GM12891 (cell line): ENCODE measurements at regions not wholly inside any gene's neighbourhood (a gene's known extent, or its start where the extent isn't known, plus 50 kb on each side); places are given as distances from the start of the nearest gene placed in this dataset.

Experiments
- DNase-seq: peaks from one replicate; pipeline ENCODE4 v3.0.0; 2011; ENCODE audit warnings: low spot score; ENCODE audit not compliant: insufficient read length
- FAIRE-seq: peaks from 2 replicates; lab custom pipeline; 2011; peaks lifted over from hg19 to GRCh38; lab: Jason Lieb, UNC
- PAX5 ChIP-seq: IDR thresholded peaks from 2 replicates; pipeline ENCODE4 v1.6.1; 2011; ENCODE audit warnings: low read length, moderate library complexity, mild to moderate bottlenecking; ENCODE audit not compliant: insufficient read depth, severe bottlenecking
- POLR2A ChIP-seq: IDR thresholded peaks from 2 replicates; pipeline ENCODE4 v1.6.1; 2011; ENCODE audit warnings: low read depth, low read length, control low read depth
- POLR2AphosphoS5 ChIP-seq: IDR thresholded peaks from 2 replicates; pipeline ENCODE4 v1.6.1; 2011; ENCODE audit warnings: low read depth, low read length, control low read depth
- POU2F2 ChIP-seq: IDR thresholded peaks from 2 replicates; pipeline ENCODE4 v1.6.1; 2011; ENCODE audit warnings: low read depth, mild to moderate bottlenecking, control low read depth, low read length, moderate library complexity
- SPI1 ChIP-seq: IDR thresholded peaks from 2 replicates; pipeline ENCODE4 v1.6.1; 2011; ENCODE audit warnings: low read depth, low read length, control low read depth
- TAF1 ChIP-seq: IDR thresholded peaks from 2 replicates; pipeline ENCODE4 v1.6.1; 2011; ENCODE audit warnings: low read depth, low read length, control low read depth

DNA sequence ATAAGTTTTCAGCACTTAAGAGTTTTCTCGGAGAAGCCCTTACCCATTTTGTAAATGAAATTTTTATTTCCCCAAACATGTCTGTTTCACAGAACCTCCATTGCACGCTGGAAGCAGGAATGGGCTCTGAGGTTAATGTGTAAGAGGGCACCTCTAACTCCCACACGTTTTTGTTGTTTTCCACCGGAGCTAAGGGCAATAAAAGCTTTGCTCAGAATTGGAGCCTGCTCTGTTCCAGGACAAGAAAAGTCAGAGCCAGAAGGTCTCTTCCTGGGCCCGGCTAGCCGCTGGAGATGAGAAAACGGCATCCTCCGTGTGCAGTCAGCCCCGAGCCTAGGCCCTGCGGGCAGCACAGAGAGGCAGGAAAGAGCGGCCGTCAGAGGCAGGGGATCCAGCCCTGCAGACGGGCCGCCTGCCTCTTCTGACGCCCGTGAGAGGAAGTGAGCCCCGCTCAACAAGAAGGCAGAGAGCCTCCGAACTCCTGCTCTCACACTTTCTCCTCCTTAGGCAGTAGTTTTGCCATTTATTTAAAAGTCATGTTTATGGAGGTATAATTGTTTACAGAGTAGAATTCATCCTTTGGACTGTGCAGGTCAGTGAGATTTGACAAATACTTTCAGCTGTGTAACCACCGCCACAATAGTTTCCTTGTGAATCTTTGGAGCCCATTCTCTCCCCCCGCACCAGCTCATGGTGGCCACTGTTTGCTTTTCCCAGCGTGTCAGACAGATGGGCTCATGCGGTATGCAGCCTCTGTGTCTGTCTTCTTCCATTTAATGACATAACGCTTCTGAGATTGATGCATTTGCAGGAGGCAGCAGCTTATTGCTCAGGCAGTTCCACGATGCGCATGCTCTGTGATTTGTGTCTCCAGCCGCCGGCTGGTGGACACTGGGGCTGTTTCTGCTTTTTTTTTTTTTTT is 117.3 kb downstream of the GALR1 start:
- no peak for FAIRE-seq

DNA sequence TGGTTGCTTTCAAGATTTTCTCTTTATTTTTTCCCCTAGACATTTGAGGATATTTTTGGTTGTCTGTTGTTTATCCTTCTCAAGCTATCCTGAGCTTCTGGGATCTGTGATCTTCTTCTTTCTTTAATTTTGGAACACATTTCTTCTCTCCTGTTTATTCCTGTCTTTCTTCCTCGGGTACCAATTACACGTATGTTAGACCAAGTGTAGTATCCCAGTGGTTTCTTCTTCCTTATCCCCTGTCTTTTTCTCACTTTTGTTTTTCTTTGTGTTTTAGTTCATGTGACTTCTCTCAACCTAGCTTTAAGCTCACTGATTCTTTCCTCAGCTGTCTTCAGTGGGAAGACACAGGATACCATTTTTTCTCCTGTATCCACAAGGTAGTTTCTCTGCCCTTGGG is 120.0 kb downstream of the GALR1 start:
- FAIRE-seq (no peak), DNase-seq (no peak)
- TF ChIP-seq SPI1 (no peak), PAX5 (no peak), TAF1 (no peak), POU2F2 (no peak), POLR2A (no peak), POLR2AphosphoS5 (no peak)

More for the DNA sequence above, 117.3 kb downstream of the GALR1 start:
- DNase-seq = no peak
- TF ChIP-seq POU2F2 (no peak), PAX5 (no peak), POLR2AphosphoS5 (no peak), POLR2A (no peak), SPI1 (no peak), TAF1 (no peak)

DNA sequence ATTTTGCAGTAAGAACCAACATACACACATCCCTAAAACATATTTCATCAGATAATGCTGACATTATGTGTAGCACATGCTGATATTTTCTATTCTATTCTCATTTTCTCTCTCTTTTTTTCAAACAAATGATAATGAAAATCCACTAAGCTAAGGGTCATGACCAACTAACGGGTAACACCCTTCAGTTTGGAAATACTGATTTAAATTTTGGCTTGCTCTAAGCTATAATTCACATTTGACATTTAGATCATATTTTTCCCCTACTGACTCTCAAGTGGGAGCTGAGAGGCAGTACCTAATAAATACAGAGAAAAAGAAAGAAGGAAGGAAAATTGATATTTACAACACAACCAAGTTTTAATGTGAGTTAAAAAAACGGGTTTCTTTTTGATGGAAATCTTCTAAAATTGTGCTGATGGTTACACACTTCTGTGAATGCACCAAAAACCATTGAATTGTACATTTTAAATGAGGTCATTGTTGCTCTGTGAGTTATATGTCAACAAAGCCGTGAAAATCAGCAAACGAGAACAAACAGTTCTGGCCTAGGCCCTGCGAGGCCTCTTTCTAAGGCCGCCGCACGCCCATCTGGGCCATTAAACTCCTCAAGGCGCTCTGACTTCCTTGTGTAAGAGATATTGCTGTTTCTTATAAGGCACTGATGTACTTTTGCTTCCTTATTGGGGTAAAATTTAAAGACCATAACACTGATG is 124.2 kb downstream of the GALR1 start:
- FAIRE-seq = no peak
- no peak for DNase-seq
- no peak for TF ChIP-seq POU2F2
- TF ChIP-seq PAX5 = no peak
- no peak for TF ChIP-seq POLR2AphosphoS5
- TF ChIP-seq TAF1 = no peak
- TF ChIP-seq SPI1 = no peak
- no peak for TF ChIP-seq POLR2A

DNA sequence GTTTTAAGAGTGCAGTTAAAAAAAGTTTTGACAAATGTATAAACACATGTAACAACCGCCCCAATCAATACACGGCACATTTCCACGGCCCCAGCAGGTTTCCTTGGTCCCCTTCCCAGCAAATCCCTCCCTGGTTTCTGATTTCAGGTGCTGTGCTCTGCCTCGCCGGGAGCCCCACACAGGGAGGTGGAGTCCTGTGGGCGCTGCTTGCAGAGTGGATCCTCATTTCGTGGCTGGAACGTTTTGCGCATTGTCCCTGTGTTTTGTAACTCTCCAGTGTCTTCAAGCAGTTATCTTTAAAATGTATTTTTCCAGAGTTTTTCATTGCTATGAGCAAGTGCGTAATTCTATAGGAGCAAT is 124.8 kb downstream of the GALR1 start:
- DNase-seq (no peak), FAIRE-seq (no peak)
- no peak for TF ChIP-seq TAF1
- no peak for TF ChIP-seq POU2F2
- TF ChIP-seq SPI1 = no peak

DNA sequence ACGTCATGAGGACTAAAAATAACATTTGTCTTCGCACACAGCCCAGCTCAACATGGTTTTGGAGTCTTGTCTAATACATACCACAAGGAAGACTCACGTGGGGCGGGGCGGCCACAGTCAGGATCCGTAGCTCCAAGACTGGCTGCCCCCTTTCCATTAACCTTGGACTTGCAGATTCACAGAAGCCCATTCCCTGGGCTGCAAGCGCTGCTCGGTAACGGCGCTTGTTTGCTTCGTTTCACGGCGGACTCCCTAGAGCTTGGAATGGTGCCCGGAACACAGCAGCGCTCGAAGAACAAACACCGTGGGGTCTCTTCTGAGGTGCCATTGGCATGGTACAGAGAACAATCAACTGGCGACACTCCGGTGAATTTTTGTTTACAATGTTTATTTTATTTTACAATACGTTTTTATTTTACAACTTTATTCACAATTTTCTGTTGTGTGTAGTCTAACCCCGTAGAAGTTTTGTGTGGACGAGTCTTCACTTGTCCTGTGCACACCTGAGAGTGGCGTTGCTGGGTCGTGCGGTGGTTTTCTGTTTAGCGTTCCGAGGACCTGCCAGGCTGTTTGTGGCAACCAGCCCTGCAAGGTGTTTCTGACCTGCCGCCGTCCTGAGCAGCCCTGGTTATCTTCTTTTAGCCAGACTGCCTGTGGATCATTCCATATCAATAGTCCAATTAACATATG is 126.5 kb downstream of the GALR1 start:
- FAIRE-seq (no peak), DNase-seq (no peak)
- no peak for TF ChIP-seq POU2F2

DNA sequence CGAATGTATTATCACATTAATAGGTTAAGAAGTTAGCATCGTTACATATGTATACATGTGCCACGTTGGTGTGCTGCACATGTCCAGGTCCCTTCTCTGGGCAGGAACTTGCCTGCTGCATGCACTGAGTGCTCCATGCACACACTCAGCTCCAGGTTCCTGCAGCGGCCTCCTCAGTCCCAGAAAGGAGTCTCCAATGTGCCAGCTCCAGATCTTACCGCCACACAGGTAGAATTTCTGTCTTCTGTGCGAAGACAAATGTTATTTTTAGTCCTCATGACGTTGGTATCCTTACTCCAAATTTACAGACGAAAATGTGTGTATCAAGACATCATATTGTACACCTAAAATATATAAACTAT is 127.1 kb downstream of the GALR1 start:
- no peak for DNase-seq
- no peak for FAIRE-seq
- TF ChIP-seq SPI1 (no peak), POLR2A (no peak), PAX5 (no peak)

DNA sequence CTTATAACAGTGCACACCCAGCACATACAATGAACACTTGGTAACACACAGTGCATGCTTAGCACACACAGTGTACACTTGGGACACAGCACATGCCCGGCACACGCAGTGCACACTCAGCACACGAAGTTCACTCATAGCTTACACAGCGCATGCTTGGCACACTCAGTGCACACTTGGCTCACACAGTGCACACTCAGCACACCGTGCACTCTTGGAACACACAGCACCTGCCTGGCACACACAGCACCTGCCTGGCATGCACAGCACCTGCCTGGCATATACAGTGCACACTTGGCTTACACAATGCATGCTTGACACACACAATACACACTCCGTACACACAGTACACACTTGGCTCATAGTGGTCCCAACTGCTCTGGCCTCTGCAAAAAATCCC is 128.2 kb downstream of the GALR1 start:
- TF ChIP-seq POLR2AphosphoS5 (no peak), PAX5 (no peak), TAF1 (no peak), POU2F2 (no peak), SPI1 (no peak), POLR2A (no peak)
- DNase-seq = no peak

DNA sequence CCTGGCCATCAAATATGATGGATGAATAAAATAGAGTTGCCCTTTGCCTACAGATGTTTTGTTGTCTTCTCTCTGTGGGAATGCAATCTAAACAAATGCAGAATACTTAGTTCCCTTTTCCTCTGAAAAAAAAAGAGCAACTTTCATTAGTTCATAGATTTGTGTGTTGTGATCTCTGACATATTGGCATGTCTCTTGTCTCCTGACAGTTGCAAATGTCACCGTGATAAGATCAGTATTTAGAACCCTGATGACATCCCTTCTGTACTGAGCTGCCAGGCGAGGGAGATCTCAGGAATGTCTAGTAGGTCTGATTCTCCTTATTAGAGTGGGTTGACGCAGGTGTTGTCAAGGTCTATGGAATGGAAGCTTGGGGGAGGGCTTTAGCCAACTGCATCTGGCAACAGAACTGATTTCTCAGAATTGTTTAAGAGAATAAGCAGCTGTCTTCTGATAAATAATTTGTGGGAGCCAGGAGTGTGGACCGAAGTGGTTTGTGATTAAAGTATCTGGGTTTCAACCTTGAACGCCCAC is 130.4 kb downstream of the GALR1 start:
- FAIRE-seq (no peak), DNase-seq (no peak)
- TF ChIP-seq POLR2A (no peak), POLR2AphosphoS5 (no peak), POU2F2 (no peak), SPI1 (no peak), PAX5 (no peak)

More for the DNA sequence above, 128.2 kb downstream of the GALR1 start:
- FAIRE-seq = no peak

DNA sequence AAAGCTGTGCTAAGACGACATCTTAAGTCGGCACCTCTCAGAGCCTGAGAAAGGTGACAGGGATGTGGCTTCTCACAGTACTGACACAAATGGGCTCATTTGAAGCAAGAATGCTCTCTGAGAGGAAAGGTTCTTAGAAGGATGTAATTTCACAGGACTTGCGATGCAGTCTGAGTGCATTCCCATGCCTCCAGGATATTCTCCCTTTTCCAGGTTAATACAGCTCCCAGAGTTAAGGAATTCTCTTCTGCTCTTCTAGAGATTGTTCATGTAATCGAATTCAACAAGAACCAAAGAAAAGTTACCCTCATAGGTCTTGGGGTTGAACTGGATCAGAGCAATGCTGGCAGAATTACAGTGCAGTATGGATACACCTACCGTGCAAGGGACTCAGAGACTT is 131.0 kb downstream of the GALR1 start:
- no peak for FAIRE-seq
- DNase-seq = no peak
- TF ChIP-seq POU2F2 (no peak), POLR2A (no peak), TAF1 (no peak), PAX5 (no peak), SPI1 (no peak), POLR2AphosphoS5 (no peak)

DNA sequence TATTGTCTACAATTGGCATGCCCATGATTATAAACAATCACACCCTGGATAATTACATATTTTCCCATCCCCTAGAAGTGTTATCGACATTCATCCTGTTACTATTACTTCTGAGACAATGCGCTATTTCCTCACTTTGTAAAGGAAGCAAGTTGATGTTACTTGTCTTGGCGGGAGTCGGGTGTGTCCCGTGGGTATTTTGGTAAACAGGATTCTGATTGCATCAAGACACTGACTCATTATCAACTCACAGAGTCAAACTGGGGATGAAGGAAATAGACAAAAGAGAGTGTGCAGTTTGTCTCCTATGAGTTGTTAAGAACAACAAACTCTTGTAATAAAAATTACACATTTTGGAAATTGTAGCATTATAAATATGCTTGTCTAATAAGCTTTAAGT is 142.7 kb downstream of the GALR1 start:
- no peak for FAIRE-seq
- no peak for DNase-seq
- TF ChIP-seq TAF1 (no peak), SPI1 (no peak), POLR2A (no peak), POU2F2 (no peak), POLR2AphosphoS5 (no peak), PAX5 (no peak)

DNA sequence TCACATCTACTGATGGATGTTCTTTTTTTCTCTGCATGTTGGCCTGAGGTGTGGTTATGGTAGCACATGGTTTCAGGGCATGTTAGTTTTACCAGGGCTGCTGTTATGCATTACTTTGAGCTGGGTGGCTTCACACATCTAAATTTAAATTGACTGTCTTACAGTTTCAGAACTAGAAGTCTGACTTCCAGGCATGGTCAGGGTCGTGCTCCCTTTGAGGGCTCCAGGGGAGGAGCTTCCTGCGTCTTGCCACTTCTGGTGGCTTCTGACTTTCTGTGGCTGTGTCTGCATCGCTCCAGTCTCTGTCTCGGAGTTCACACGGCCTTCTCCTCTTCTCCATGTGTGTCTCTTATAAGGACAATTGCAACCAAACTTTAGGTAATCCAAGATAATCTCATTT is 143.9 kb downstream of the GALR1 start:
- FAIRE-seq = no peak
- TF ChIP-seq POU2F2 (no peak), PAX5 (no peak), SPI1 (no peak), POLR2AphosphoS5 (no peak), TAF1 (no peak), POLR2A (no peak)
- DNase-seq = no peak
